AG10803 (cell line): ENCODE measurements at regions not wholly inside any gene's neighbourhood (a gene's known extent, or its start where the extent isn't known, plus 50 kb on each side); places are given as distances from the start of the nearest gene placed in this dataset.

Source experiments
- DNase-seq: peaks from one replicate; pipeline ENCODE4 v3.0.0; 2010; ENCODE audit warnings: low read depth
- H3K4me3 ChIP-seq: 2 replicates; pipeline ENCODE4 v1.5.1; 2011; ENCODE audit warnings: mild to moderate bottlenecking, low read length, control low read depth
- TF ChIP-seq, protein P1 (sequence below): conservative IDR thresholded peaks from 2 replicates; pipeline ENCODE4 v1.5.1; 2011; ENCODE audit warnings: mild to moderate bottlenecking, low read length, control low read depth, inconsistent platforms

DNA sequence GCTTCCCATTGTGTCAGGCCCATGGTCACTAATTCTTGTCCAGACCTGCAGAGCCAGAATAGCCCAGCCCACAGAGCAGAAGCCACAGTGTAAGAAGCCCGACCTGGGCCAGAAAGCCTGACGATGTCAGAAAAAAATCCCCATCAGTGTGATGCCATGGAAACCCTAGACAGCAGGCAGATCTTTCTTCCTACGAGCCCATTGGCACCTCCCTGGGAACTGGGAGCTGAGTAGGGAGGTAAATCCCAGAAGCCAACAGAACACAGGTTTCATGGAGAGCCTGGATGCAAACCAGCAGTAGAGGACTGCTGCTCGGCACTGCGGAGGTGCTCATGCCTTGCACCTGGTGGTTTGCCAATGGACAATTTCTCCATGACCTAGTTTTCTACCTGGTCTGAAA, 82.2 kb upstream of the SLC22A16 start:
- DNase-seq = no peak
- H3K4me3 ChIP-seq = no peak overlapping the region
- TF ChIP-seq, protein P1, sequence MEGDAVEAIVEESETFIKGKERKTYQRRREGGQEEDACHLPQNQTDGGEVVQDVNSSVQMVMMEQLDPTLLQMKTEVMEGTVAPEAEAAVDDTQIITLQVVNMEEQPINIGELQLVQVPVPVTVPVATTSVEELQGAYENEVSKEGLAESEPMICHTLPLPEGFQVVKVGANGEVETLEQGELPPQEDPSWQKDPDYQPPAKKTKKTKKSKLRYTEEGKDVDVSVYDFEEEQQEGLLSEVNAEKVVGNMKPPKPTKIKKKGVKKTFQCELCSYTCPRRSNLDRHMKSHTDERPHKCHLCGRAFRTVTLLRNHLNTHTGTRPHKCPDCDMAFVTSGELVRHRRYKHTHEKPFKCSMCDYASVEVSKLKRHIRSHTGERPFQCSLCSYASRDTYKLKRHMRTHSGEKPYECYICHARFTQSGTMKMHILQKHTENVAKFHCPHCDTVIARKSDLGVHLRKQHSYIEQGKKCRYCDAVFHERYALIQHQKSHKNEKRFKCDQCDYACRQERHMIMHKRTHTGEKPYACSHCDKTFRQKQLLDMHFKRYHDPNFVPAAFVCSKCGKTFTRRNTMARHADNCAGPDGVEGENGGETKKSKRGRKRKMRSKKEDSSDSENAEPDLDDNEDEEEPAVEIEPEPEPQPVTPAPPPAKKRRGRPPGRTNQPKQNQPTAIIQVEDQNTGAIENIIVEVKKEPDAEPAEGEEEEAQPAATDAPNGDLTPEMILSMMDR = no peak

DNA sequence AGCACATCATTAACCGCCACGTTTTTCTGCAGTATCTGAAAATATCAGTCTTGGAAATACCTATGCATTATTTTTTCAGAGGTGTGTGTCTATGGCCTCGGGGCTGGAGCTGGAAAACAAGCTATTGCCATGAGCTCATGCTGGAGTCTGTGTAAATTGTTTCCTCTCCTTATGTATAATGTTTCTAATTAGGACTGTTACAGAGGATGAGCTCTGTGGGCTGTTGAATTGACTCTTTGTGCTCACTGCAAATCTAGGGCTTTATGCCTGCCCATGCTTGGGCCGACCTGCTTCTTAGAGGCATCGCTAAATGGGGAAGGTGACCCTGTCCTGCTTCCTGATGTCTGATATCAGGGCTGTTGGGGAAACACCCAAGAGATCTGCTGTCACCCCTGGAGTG, 80.8 kb upstream of the SLC22A16 start:
- TF ChIP-seq, protein P1 = no peak
- H3K4me3 ChIP-seq = no peak overlapping the region
- DNase-seq = no peak

DNA sequence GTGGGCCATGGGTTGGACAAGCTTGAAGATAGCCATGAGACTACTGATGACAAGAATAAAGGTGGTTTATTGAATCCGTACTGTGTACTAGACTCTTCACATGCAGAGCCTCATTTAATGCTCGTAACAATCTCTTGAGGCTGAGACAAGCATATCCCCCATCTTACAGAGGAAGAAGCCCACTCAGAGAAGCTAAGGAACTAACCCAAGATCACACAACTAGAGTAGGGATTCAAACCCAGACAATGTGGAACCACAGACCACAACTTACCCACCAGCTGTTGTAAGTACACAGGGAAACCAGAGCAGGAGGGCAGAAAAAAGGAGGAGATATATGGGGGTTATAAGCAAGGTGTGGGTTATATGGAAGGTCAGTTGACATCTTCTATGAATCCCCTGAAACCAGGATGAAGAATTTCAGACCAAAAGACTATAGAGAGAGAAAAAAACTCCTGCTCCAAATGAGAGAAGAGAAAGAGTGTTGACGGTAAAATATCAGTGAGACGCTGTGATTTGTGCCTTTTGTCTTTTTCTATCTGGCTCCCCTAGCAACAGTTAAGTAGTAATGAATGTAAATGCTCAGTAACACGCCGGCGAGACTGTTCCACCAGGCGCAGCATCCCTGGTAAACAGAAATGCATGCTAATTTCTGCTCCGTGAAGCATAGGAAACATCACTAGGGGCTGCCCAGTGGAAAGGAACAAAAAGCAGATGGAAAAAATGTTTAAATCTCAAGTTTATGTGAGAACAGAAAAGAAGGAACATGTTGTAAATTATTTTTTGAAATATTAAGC, 80.1 kb upstream of the SLC22A16 start:
- TF ChIP-seq, protein P1 = no peak
- DNase-seq = no peak

DNA sequence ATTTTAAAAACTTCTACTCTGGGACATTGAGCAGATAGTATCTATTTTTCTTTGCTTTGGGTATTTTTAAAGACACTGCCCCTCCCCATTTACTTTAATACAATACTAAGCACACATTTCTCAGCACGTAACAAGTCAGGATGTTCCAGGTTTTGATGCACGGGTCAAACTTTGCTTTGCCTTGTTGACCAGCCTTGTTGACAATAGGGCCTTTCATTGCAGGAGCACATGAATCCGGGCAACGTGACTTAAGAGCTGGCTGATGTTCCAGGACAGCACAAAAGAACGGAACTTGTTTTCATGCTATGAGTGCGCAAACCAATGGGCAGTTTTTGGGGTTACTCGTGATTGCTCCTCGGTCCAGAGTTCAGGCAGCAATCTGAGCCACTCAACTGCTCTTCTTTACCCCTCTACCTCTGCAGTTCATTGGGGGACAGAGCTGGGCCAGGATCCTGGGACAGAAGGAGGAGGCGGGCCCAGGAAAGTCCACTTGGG, 78.6 kb upstream of the SLC22A16 start:
- TF ChIP-seq, protein P1 = no peak
- DNase-seq = no peak
- no peak overlapping the region for H3K4me3 ChIP-seq

More for the DNA sequence above, 80.1 kb upstream of the SLC22A16 start:
- H3K4me3 ChIP-seq = no peak overlapping the region

DNA sequence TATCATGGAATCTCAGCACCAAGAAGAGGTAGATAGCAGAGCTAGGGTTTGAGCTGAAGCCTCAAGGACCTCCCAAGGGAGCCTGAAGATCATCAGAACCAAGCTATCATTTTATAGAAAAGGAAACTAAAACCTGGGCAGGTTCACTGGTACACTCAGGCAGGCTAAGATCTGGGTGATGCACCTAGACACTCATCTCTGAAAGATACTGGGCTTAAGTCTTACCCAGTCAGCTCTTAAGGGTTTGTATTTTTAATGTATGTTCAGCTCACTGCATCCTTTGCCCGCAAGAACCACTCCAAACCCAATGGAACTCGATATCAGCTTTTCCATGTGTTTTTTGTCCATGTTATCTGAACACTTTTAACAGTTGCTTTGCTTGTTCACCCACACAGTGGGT, 78.0 kb upstream of the SLC22A16 start:
- no peak overlapping the region for H3K4me3 ChIP-seq
- TF ChIP-seq, protein P1 = no peak
- DNase-seq = no peak

DNA sequence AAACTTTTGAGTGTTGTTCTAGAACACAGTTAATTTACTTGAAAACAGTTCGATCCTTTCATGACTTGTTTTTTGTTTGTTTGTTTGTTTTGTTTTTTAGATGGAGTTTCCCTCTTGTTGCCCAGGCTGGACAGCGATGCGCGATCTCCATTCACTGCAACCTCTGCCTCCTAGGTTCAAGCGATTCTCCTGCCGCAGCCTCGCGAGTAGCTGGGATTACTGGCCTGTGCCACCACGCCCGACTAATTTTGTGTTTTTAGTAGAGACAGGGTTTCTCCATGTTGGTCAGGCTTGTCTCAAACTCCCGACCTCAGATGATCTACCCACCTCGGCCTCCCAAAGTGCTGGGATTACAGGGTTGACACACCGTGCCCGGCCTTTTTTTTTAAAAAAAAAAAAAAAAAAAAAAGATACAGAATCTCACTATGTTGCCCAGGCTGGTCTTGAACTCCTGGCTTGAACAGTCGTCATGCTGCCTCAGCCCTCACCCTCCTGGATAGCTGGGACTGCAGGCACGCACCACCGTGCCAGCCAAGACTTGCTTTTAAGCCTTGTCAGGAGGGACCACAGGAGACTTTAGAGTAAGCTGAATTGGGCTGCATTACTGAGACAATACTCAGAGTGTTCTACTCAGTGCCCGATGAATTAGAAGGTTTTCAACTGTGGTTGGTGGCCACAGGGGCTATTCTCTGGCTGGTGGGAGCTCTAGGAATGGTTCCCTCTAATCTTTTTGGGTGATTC, 76.7 kb upstream of the SLC22A16 start:
- DNase-seq = no peak
- TF ChIP-seq, protein P1 = no peak
- no peak overlapping the region for H3K4me3 ChIP-seq
